ENCODE measurements at regions not wholly inside any gene's neighbourhood (a gene's known extent, or its start where the extent isn't known, plus 50 kb on each side); places are given as distances from the start of the nearest gene placed in this dataset.

DNA sequence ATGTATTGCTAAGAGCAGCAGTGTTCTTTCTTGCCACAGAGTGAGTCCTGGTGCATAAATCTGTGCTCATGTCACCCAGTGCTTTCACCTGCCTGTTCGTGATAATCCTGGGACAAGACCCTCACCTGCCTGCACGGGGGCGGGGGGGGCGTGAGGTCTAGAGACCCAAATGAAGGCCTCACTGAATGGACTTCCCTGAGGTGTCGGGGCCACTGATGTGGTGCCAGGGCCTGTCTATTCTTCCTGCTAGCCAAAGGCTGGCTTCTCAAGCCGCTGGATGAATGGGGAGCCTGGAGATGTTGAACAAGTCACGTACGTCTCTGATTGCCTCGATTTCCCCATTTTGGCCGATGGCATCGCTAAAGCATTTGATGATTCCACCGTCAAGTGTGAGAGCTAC is 118.8 kb upstream of the IRF2BP2 start:
- TF ChIP-seq, protein P1, sequence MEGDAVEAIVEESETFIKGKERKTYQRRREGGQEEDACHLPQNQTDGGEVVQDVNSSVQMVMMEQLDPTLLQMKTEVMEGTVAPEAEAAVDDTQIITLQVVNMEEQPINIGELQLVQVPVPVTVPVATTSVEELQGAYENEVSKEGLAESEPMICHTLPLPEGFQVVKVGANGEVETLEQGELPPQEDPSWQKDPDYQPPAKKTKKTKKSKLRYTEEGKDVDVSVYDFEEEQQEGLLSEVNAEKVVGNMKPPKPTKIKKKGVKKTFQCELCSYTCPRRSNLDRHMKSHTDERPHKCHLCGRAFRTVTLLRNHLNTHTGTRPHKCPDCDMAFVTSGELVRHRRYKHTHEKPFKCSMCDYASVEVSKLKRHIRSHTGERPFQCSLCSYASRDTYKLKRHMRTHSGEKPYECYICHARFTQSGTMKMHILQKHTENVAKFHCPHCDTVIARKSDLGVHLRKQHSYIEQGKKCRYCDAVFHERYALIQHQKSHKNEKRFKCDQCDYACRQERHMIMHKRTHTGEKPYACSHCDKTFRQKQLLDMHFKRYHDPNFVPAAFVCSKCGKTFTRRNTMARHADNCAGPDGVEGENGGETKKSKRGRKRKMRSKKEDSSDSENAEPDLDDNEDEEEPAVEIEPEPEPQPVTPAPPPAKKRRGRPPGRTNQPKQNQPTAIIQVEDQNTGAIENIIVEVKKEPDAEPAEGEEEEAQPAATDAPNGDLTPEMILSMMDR (IDR thresholded peaks at IDR 0.05 in 2 of 3, conservative IDR thresholded peaks at IDR 0.05 in 1 of 3; ENCODE audit: borderline replicate concordance in 1 of 3, insufficient read depth in 1 of 3, low read depth in 2 of 3, low read length in 2 of 3), result no peak
- no peak for TF ChIP-seq EZH2 (IDR thresholded peaks at IDR 0.05)
- TF ChIP-seq ZNF274 (IDR thresholded peaks at IDR 0.05; ENCODE audit: low read depth, low read length), result no peak
- TF ChIP-seq POLR2AphosphoS5 (IDR thresholded peaks at IDR 0.05; ENCODE audit: low read depth, low read length), result no peak
- TF ChIP-seq POLR2A (IDR thresholded peaks at IDR 0.05; ENCODE audit: borderline replicate concordance, extremely low read depth, insufficient read depth, insufficient read length), result no peak
- no peak for TF ChIP-seq CBX3 (IDR thresholded peaks at IDR 0.05; ENCODE audit: low read depth)
